DND-41 (cell line): ENCODE measurements at regions not wholly inside any gene's neighbourhood (a gene's known extent, or its start where the extent isn't known, plus 50 kb on each side); places are given as distances from the start of the nearest gene placed in this dataset.
A peak's percentile ranks its signal among the peaks of the same experiment; 100 is the strongest.

ENCODE experiments used
- ATAC-seq: fragments of 200-7000 bp; cut with Tn5 transposase; 3 replicates; pipeline ENCODE4 v1.9.1; 2021; ENCODE audit warnings: low read depth; ENCODE audit not compliant: insufficient read depth
- DNase-seq: peaks from one replicate; pipeline ENCODE4 v3.0.0-alpha.2; 2020
- H2AFZ ChIP-seq: 2 replicates; pipeline ENCODE4 v1.6.0; 2012; ENCODE audit warnings: low read depth, low read length
- H3K27ac ChIP-seq: 2 replicates; pipeline ENCODE4 v1.5.1; 2012; ENCODE audit warnings: low read length, inconsistent platforms
- H3K27me3 ChIP-seq: fragments of 200-600 bp; sonication (generic); 2 replicates; pipeline ENCODE4 v1.6.0; 2012; ENCODE audit warnings: low read length, mild to moderate bottlenecking, inconsistent platforms; ENCODE audit not compliant: insufficient read depth, poor library complexity
- H3K36me3 ChIP-seq: 2 replicates; pipeline ENCODE4 v1.5.1; 2012; ENCODE audit warnings: low read length, inconsistent platforms; ENCODE audit not compliant: insufficient read depth
- H3K4me1 ChIP-seq: 2 replicates; pipeline ENCODE4 v1.5.1; 2012; ENCODE audit warnings: mild to moderate bottlenecking, low read length; ENCODE audit not compliant: insufficient read depth
- H3K4me2 ChIP-seq: 2 replicates; pipeline ENCODE4 v1.6.0; 2012; ENCODE audit warnings: mild to moderate bottlenecking, moderate library complexity, low read length, inconsistent platforms; ENCODE audit not compliant: insufficient read depth
- H3K4me3 ChIP-seq, 2 experiments: fragments of 200-600 bp in 1 of 2; shearing (Covaris generic) in 1 of 2; 2 replicates each; pipeline ENCODE4 v1.5.1; 2012 to 2016; ENCODE audit warnings: inconsistent platforms in 2 of 2, low read length in 2 of 2, mild to moderate bottlenecking in 2 of 2, low read depth in 1 of 2, moderate library complexity in 1 of 2
- H3K79me2 ChIP-seq: 2 replicates; pipeline ENCODE4 v1.6.0; 2012; ENCODE audit warnings: low read length, inconsistent platforms; ENCODE audit not compliant: insufficient read depth
- H3K9ac ChIP-seq: 2 replicates; pipeline ENCODE4 v1.6.0; 2012; ENCODE audit warnings: low read depth, mild to moderate bottlenecking, inconsistent platforms, low read length, moderate library complexity
- H3K9me3 ChIP-seq: 2 replicates; pipeline ENCODE4 v1.5.1; 2012; ENCODE audit warnings: low read length, moderate library complexity, mild to moderate bottlenecking, inconsistent platforms; ENCODE audit not compliant: insufficient read depth, severe bottlenecking
- H4K20me1 ChIP-seq: 2 replicates; pipeline ENCODE4 v1.6.0; 2012; ENCODE audit warnings: low read length; ENCODE audit not compliant: insufficient read depth
- CTCF ChIP-seq: IDR thresholded peaks from 2 replicates; pipeline ENCODE4 v1.5.1; 2012; ENCODE audit warnings: borderline replicate concordance, low read length, moderate library complexity, mild to moderate bottlenecking; ENCODE audit not compliant: poor library complexity, severe bottlenecking; ENCODE audit errors: extremely low read depth
- EZH2 ChIP-seq: IDR thresholded peaks from 3 replicates; pipeline ENCODE4 v1.6.1; 2012; ENCODE audit warnings: borderline replicate concordance, low read depth, mild to moderate bottlenecking, moderate library complexity, low read length, inconsistent platforms; ENCODE audit not compliant: severe bottlenecking

- DNase-seq, result no peak
- Histone ChIP-seq H3K4me3 (peak overlapping the region in 1 of 2 experiments; percentile 81; a peak in 2 of 4 replicates), H3K9ac (peak overlapping the region; percentile 82; the same call in 1 of the 2 replicates), H3K27me3 (peaks cover 21% of the 10 kb centered on the region), H3K4me2 (peak overlapping the region; percentile 85), H3K36me3 (no peaks in the 10 kb centered on the region), H3K4me1 (peaks cover 38% of the 10 kb centered on the region), H4K20me1 (peaks cover 9% of the 10 kb centered on the region; the same call in 1 of the 2 replicates), H3K27ac (no peak overlapping the region), H3K9me3 (no peaks in the 10 kb centered on the region), H3K79me2 (peaks cover 23% of the 10 kb centered on the region), H2AFZ (no peak overlapping the region)
- ATAC-seq, result no peak
- TF ChIP-seq CTCF (no peak), EZH2 (no peak)
These were observed 80.7 kb downstream of the NDUFS5 start for GRCh38 chr1:39106801-39107327.

GRCh38 chr1:39107341-39108290, 81.5 kb downstream of the NDUFS5 start:
- peaks cover 21% of the 10 kb centered on the region for H3K27me3 ChIP-seq
- no peak for DNase-seq
- no peak overlapping the region for H3K27ac ChIP-seq
- no peak overlapping the region for H3K9ac ChIP-seq
- H3K4me3 ChIP-seq, result no peak overlapping the region
- no peak overlapping the region for H2AFZ ChIP-seq
- peak overlapping the region; percentile 85; the same call in 1 of the 2 replicates for H3K4me2 ChIP-seq
- no peaks in the 10 kb centered on the region for H3K36me3 ChIP-seq
- TF ChIP-seq EZH2 (no peak), CTCF (no peak)
- peaks cover 23% of the 10 kb centered on the region for H3K79me2 ChIP-seq
- H4K20me1 ChIP-seq, result peaks cover 9% of the 10 kb centered on the region; the same call in 1 of the 2 replicates
- H3K4me1 ChIP-seq, result peaks cover 33% of the 10 kb centered on the region
- H3K9me3 ChIP-seq, result no peaks in the 10 kb centered on the region
- ATAC-seq, result no peak

- TF ChIP-seq EZH2, result no peak
- no peak for TF ChIP-seq CTCF
- Histone ChIP-seq H3K4me1 (peaks cover 26% of the 10 kb centered on the region), H3K27ac (no peak overlapping the region), H4K20me1 (peaks cover 10% of the 10 kb centered on the region; the same call in 1 of the 2 replicates), H3K27me3 (peaks cover 15% of the 10 kb centered on the region), H3K9ac (no peak overlapping the region), H3K4me2 (no peak overlapping the region), H3K36me3 (no peaks in the 10 kb centered on the region), H2AFZ (no peak overlapping the region), H3K9me3 (no peaks in the 10 kb centered on the region), H3K79me2 (peaks cover 23% of the 10 kb centered on the region), H3K4me3 (no peak overlapping the region)
- no peak for DNase-seq
- no peak for ATAC-seq
These were observed 83.5 kb downstream of the NDUFS5 start for GRCh38 chr1:39109644-39110043.
